NCI-H1105 treated with DMSO at 0.1 percent for 48 hours (cell line): ENCODE measurements at regions not wholly inside any gene's neighbourhood (a gene's known extent, or its start where the extent isn't known, plus 50 kb on each side); places are given as distances from the start of the nearest gene placed in this dataset.

Source experiments
- DNase-seq: peaks from one replicate; lab custom pipeline; 2025; lab: John Stamatoyannopoulos, UW

DNA sequence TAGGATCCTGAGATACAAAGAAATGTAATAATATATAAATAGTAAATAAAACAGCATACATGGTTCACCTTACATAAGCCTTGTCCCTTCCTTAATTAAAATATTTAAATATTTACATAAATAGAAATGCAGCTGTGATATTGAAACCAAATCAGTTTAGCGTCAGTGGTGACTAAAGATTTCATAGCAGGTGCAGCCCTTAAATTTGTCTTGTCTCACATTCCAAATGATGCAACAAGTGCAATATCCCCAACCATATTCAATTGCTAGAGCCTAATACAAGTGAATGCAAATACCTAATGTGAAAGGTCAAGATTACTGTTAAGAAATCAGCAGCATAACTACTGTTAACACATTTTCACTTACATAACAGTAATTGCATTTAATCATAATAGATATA lies 539.5 kb downstream of the NYAP2 start:
- no peak for DNase-seq

DNA sequence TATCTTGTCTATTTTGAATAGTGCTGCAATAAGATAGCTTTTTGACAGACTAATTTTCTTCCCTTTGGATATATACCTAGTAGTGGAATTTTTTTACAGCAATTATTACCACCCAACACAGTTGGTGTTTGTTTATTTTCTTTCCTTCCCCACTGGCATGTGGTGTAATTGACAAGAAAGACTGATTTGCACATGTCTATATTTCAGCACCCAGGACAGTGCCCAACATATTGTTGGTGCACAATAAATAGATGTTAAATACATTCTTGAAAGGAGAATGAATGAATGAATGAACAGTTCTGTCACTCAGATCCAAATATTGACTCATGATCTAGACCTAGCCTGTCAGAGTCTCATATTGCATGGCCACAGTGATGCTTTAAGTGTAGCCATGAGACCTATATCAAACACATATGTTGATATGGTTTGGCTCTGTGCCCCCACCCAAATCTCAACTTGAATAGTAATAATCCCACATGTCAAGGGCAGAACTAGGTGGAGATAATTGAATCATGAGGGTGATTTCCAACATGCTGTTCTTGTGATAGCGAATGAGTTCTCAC lies 538.2 kb downstream of the NYAP2 start:
- DNase-seq: no peak

DNA sequence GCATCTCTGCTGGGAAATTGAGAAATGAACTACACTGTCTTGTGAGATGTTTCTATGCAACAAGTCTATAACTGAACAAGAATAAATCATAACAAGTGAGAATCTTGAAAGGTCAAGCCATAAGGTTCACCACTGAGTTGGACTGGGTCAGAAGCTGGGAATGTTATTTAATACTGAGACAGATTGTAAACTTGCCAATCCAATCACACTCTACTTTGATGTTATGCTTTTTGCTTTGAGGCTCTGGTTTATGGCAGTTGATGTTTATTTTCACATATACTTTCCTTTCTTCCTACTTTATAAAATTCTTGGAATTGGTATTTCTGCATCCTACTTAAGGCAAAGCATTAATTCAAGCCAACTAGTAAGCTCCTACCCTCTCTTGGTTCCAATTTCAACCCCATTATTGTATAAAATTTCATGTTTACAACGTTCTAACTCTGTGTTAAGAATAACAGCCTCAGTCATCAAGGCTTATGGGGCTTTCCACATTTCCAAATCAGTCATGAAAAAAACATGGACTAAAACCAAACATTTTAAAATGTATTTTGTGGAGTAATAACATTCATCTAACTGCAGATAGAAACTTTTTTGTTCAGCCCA lies 533.4 kb downstream of the NYAP2 start:
- DNase-seq: no peak

DNA sequence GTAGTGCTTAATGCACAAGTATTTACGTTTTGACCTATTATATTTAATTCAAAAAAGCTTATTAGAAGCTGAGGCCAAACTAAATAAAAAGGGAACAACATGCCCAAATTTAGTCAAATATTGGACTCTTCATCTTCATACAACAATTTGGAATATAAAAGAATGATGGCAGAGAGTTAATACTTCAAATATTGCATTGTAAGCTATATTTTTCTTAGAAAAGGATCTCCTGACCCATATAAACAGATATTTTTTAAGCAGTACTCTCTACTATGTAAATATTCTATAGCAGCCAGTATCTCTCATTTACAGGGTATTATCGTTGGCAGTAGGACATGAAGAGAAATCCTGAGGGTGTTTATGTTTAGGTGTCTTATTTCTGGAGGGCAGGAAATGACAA lies 531.2 kb downstream of the NYAP2 start:
- DNase-seq: no peak

DNA sequence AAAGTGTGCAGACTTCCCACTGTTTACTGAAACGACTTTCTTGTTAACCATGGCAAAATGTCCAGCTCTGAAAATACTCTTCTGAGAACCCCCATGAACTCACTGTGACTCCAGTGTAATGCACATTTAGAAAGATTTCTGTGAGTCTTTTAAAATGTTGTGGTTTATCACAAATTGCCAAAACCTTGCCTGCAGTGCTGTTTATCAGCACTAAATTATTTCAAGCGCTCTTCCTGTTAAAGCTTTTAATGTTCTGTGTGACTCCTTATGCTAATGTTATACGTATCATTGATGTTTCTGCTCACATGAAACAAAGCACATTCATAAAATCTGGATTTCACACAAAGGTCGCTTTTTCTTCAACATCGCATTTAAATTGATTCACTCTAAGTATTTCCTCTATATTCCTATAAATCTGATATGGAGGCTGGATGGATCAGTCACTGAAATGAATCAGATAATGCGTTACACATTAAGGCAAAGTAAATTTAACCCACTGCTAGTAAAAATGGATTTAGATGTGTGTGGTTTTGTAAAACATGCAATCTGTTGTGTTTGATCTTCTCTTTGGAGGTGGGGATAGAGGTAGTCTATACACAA lies 521.2 kb downstream of the NYAP2 start:
- no peak for DNase-seq

DNA sequence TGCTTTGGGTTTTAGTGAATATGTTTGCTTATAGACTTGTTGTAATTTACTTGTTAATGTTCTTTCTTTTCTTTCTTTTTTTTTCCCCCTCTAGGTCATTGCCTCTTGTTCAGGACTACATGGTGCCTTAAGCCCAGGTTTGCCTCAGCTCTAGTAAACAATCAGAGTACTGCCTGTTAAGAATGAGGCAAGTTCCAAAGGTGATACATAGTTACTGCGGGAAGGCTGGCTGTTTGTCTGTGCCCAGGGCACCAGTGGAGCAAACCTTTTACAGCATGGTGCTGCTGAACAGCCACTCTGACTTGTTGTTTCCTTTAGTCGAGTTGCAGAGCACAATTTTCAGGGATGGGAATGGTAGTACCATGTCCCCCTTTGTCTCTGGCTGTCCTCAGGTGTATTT lies 517.2 kb downstream of the NYAP2 start:
- no peak for DNase-seq

DNA sequence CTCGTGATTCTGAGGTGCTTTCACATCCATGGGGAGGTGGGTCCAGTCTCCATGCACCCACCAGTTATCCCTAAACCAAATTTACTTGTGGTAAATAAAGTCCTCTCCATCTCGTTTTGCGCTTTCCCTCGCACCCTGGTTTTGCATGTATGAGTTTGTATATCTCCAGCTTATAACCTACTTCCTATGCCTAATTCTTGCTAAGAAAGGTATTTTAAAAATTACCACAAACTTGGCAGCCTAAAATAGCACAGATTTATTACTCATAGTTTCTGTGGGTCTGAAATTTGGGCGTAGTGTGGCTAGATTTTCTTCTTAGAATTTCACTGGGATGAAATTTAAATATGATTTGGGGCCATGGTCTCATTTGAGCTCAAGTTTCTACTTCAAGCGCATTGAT lies 511.5 kb downstream of the NYAP2 start:
- DNase-seq: no peak

DNA sequence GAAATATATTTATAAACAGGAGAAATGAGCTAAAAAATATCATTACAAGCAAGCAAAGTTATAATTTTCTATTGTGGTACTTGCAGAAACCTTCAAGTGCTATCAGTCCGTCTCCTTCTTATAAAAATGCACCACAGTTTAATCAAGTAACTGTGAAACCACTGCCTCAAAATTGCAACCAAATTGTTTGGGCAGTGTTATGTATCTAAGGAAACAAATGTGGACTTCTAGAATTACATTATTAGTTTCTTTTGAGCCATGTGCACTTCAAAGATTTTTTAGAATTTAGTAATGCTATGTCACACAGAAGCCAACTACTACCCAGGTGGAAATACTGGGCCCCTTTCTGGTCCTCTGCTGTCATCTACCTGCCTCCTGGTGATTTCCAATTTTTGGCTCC lies 495.6 kb downstream of the NYAP2 start:
- no peak for DNase-seq

DNA sequence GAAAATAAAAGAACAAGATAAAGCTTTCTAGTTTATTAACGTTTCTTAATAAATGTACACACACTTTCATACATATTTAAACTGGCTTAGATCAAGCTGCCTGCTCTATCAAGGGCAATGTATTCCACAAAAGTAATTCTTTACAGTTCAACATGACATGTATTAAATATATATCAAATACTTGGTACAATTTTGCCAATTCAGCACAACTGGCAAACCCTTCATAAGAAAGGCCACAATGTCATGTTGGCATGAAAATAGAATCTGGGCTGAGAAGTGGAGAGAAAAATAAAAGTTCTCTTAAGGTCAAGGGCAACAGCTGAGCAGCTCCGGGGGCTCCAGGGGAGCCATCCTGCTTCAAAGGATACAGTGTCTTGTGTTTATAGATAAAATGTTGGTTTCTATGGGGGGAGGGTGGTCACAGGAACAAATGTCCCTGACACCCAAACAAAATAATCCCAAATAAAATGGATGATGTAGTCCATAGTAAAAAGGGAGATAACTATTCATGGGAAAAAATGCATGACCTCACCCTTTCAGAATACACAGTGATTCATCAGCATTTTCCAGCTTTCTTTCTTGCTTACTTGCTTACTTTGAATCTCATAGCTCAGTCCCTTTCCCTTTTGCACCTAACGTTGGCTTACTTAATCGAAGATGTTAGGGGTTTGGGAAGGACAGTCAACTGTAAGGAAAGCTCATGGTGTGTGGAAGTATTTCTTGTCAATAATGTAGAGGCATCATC lies 494.9 kb downstream of the NYAP2 start:
- no peak for DNase-seq

DNA sequence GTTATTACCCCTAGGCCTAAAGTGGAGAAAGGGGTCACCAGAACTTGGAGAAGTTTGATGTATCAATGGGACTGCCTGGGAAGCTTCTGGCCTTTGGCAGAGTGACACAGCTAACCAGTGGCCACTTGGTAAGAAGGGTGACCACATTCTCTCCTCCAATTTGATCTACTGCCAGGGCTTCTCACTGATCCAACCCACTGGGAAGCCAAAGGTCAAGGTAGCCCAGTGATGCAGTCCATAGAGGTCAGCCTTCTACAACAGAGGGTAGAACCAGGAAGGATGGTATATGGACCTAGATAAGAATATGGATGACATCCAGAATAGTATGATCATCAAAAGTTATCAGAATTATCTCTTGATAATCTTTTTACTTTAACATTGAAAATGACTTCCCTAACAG lies 493.6 kb downstream of the NYAP2 start:
- no peak for DNase-seq

DNA sequence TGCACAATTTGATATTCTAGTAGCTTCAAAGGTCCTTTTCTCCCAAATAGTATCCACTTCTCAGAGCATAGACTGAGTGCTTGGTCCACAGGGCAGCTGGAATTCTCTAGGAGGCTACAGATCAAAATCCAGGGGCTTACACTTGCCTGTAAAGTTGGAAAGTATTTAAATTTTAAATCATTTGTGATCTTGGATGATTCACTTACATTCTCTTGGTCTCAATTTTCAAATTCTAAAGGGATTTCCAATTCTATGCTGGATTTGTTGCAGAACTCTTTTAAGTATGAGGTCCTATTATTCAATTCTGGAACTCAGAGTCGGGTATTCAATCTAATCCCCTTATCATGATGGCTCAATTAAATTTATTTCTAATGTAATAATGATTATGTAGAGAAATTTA lies 492.3 kb downstream of the NYAP2 start:
- no peak for DNase-seq

DNA sequence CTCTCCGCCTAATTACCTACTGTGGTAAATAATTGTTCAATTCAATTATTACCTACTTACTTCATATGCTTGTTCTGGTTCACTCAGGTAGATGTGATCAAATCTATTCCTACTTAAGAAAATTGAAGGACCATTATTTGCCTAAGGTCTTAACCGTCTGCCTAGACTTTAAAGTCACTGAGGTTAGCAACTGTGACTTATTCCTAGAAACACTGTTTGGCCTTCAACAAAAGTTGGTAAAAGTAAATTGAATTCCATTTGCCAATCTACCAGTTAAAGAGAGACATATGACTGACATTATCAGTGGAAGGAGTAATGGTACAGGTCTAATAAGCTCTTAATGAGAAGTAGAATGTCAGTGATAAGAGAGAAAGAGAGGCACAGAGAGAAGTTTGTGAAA lies 491.5 kb downstream of the NYAP2 start:
- no peak for DNase-seq

DNA sequence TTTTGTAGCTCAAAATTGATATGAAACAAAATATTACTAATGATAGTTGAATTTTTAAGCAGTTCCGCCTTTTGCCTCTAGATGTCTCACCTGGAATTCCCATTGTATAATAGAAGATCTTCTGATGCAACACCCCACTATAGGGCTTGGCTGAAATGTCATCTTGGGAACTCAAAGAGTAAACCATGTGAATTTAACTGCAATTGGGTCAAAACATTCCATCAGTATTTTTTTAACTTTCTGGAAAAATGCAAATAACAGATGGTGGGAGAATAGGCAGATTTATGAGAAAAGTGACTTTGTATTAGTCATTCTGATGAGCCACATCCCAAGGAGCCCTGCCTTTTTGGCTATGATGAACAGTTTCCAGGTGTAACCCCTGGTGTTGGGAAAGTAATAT lies 489.9 kb downstream of the NYAP2 start:
- DNase-seq: peak; percentile 34

DNA sequence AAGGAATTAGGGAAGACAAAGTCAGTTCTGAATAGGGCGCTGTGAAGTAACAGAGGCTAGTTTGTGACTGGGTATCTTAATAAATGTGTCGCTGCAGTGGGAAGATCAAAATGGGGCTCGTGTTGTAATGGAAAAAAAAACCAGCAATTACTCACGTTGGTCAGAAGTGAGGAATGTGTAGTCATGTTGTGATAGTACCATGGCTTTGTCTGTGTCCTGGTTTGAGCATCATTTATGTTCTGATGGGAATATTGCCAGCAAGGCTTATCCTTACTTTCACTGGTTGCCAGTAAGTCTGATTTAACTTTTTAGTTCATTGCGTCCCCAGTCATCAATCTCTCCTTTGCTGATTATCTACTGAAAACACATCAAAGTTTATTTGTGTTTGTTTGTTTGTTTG lies 467.6 kb downstream of the NYAP2 start:
- DNase-seq: no peak

DNA sequence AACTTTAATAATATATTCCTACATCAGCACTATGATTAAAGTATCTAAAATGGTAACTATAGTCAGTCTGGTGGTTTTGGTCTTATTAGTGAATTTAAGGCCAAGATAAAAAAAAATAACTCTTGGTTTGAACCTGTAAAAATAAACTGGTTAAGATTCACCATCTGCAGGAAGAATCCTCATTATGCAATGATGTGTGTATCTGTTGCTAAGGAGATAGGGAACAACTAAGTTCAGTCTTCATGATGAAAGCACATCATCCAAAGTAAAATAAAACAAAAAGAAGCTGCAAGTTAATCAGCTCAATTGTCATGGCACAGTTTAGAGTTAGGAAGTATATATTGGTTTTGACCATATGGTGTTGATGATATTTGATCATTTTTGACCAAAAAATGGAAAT lies 466.0 kb downstream of the NYAP2 start:
- no peak for DNase-seq

DNA sequence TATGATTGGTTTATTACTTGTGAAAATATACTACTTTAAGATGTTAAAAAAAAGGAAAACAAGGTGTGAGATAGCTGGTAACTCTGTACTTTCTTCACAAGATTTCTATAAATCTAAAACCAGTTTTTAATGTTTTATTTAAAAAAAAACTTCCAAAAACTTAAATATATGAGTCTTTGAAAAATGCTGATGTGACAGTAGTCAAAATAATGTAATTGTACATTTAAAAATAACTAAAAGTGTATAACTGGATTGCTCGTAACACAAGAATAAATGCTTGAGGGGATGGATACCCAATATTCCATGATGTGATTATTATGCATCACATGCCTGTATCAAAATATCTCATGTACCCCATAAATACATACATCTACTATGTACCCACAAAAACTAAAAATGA lies 464.9 kb downstream of the NYAP2 start:
- DNase-seq: no peak

DNA sequence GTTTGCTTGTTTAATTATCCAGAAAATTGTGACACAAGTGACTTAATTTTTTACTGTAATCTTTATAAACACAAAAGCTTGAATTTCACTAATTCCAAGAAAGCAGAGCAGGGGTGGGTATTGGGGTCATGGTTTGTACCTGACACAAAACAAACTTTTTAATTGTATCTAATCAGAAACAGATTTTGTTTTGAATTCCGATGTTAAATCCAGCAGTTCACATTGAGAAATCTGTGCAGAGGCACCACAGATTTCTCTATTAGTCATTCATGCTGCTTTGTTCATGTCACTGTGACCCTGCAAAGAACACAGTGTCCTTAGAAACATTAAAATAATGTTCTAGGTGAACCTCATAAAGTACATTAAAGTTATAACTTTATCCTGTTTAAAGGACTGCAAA lies 443.4 kb downstream of the NYAP2 start:
- no peak for DNase-seq

DNA sequence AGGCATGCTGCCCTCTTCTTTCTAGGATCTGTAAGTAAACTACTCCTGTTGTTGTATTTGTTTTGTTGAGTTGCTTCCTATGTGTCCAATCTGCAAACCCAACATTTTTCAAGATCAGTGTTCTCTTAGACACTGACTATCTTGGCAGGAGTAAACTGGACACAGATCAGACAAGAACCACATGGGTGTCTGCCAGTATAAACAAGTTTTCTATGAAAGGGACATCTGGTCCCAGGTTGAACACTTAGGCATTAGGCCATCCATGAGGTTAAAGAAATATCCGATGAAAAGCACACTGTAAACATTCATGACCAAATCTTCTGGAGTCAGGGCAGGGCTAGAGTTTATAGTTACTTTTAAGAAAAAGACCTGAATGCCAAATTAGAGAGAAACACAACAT lies 441.8 kb downstream of the NYAP2 start:
- no peak for DNase-seq

DNA sequence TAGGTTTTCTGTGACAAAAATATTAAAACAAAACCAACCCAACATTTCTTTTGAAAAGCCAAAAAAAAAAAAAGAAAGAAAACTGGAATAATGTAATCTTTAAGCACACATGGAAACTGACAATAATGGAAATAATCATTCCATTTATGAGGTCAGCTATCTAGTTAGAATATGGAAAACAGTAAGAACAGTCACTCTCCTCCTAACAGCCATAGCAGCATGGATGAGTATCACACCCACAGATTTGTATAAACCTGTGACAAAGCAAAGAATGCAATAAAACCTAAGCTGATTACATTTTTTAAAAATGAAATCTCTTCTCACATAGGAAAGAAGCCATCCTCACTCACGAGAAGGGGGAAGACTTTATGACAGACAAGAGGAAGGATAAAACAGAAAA lies 437.8 kb downstream of the NYAP2 start:
- DNase-seq: no peak

DNA sequence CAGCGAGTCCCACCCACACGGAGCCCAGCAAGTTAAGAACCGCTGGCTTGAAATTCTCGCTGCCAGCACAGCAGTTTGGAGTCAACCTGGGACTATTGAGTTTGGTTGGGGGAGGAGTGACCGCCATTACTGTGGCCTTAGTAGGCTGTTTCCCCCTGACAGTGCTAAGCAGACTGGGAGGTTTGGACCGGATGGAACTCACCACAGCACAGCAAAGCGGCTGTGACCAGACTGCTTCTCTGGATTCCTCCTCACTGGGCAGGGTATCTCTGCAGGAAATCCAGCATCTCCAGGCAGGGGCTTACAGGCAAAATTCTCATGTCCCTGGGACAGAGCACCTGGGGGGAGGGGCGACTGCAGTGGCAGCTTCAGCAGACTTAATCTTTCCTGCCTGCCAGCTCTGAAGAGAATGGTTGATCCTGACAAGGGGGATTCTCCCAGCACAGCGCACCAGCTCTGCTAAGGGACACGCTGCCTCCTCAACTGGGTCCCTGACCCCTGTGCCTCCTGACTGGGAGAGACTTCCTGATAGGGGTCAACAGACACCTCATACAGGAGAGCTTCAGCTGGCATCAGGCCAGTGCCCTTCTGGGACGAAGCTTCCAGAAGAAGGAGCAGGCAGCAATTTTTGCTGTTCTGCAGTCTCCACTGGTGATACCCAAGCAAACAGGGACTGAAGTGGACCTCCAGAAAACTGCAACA lies 425.4 kb downstream of the NYAP2 start:
- no peak for DNase-seq

DNA sequence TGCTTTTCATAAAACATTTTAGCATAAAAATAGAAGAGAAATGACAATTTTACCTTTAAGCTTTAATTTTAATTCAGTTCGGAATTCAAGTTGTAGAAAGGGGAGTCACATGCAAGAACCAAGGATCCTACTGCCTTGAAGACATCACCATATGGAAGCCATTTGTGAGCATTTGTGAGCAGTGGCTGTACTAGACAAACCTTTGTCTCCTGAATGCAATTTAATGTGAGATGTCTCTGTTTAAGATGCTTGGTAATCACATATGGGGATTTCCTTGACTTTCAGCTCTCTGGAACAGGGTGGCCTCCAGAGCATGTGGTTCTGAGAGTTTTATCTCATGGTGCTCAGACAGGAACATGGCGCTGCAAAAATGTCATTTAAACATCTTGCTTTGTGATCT lies 421.8 kb downstream of the NYAP2 start:
- DNase-seq: no peak

DNA sequence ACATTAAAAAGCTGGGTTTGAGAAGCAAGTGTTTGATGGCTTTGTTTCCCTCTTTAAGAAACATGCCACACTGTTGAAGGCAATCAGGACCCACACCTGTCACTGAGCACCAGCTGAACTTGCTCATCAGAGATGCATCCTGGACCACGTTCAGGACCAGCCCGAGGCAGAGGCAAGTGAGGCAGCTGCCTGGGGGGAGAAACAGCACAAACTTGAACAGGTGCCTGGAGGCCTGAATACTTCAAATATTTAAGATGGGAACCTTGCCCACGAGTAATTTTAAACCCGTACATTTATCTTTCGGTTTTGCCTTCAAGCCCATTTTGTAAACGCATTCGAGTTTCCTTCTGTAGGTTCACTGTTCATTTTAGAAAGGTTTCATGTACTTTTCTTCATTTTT lies 421.3 kb downstream of the NYAP2 start:
- no peak for DNase-seq

DNA sequence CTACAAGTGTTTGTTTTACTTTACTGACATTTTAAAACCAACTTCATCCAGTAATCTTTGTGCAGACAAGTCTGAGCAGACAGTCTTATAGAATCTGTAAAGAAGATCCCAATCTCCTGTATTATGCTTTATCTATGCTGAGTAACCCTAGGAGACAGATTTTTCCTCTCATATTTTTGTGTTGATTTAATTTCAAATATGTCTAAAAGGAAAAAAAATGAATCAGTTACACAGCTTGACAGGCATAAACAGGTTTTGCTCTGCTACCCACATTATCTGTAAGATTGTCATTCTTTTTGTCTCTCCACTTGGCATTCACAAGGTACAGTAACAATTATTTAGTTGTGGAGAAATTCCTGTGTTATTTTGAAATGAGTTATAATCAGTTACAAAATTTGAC lies 415.0 kb downstream of the NYAP2 start:
- DNase-seq: no peak
